Body of pancreas (tissue), 4 donors: ENCODE measurements at regions not wholly inside any gene's neighbourhood (a gene's known extent, or its start where the extent isn't known, plus 50 kb on each side); places are given as distances from the start of the nearest gene placed in this dataset.

Experiments used
- POLR2A ChIP-seq, 3 donors: fragments of 450-650 bp; IDR thresholded peaks; one replicate each; pipeline ENCODE4 v1.6.1; 2016; ENCODE audit warnings: antibody characterized with exemption in 3 of 3, mild to moderate bottlenecking in 2 of 3
- TF ChIP-seq, protein P1 (sequence below), 7 experiments: fragments of 450-650 bp in 4 of 7; fragments of 200-600 bp in 3 of 7; sonication (generic) in 3 of 7; IDR thresholded peaks; one replicate each; pipeline ENCODE4 v1.5.1; 2016 to 2019; ENCODE audit warnings: antibody characterized with exemption in 7 of 7

DNA sequence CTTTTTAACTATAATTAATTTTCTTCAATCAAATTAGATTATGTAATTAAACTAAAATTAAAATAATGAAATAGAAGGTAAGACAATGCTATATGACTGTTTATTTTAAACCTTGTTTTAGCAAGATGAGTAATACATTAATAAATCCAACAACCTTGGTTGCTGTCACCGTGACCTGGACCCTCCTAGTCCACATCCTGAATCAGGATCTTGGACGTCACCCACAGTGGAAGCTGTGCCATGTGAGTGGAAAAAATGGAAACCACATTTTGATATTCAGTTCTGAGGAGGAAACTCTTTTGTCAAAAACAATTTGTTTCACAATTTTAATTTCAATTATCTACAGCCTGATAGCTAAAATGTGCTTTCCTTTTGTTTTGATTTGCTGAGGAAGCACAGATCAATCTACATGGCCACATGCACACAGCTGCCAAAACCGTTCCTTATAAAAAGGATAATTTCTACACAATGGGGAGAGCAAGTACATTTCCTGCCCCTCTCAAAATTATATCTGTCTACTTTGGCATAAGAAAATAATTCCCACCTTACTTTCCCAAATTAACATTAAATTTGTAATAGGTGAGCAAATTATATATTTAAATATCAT, 255.5 kb downstream of the RASSF9 start:
- TF ChIP-seq, protein P1, sequence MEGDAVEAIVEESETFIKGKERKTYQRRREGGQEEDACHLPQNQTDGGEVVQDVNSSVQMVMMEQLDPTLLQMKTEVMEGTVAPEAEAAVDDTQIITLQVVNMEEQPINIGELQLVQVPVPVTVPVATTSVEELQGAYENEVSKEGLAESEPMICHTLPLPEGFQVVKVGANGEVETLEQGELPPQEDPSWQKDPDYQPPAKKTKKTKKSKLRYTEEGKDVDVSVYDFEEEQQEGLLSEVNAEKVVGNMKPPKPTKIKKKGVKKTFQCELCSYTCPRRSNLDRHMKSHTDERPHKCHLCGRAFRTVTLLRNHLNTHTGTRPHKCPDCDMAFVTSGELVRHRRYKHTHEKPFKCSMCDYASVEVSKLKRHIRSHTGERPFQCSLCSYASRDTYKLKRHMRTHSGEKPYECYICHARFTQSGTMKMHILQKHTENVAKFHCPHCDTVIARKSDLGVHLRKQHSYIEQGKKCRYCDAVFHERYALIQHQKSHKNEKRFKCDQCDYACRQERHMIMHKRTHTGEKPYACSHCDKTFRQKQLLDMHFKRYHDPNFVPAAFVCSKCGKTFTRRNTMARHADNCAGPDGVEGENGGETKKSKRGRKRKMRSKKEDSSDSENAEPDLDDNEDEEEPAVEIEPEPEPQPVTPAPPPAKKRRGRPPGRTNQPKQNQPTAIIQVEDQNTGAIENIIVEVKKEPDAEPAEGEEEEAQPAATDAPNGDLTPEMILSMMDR (IDR thresholded peaks at IDR 0.05): no peak
- TF ChIP-seq POLR2A (IDR thresholded peaks at IDR 0.05): no peak
